ES-I3 (cell line): ENCODE measurements at regions not wholly inside any gene's neighbourhood (a gene's known extent, or its start where the extent isn't known, plus 50 kb on each side); places are given as distances from the start of the nearest gene placed in this dataset.
"Not testable (repeated sequence)": the region's sequence is repeated elsewhere in the genome, so short reads cannot be mapped to it uniquely, and the experiment has no call there.

ENCODE experiments used
- H3K36me3 ChIP-seq: 2 replicates; pipeline ENCODE4 v1.6.1; 2013; ENCODE audit warnings: mild to moderate bottlenecking, low read length, control low read depth, moderate library complexity; ENCODE audit not compliant: insufficient read depth
- H3K4me1 ChIP-seq: 2 replicates; pipeline ENCODE4 v1.6.1; 2013; ENCODE audit warnings: mild to moderate bottlenecking, control low read depth, low read length; ENCODE audit not compliant: insufficient read depth
- H3K9ac ChIP-seq: 2 replicates; pipeline ENCODE4 v1.6.1; 2013; ENCODE audit warnings: low read depth, mild to moderate bottlenecking, low read length, moderate library complexity
- H3K9me3 ChIP-seq: 2 replicates; pipeline ENCODE4 v1.6.1; 2013; ENCODE audit warnings: mild to moderate bottlenecking, low read length, moderate library complexity; ENCODE audit not compliant: control insufficient read depth, insufficient read depth

- no peaks in the 10 kb centered on the region for H3K36me3 ChIP-seq
- no peaks in the 10 kb centered on the region for H3K4me1 ChIP-seq
- no peak overlapping the region for H3K9ac ChIP-seq
- no peaks in the 10 kb centered on the region for H3K9me3 ChIP-seq
Measured at GRCh38 chr7:153404781-153405279, 645.3 kb downstream of the ACTR3B start.

DNA sequence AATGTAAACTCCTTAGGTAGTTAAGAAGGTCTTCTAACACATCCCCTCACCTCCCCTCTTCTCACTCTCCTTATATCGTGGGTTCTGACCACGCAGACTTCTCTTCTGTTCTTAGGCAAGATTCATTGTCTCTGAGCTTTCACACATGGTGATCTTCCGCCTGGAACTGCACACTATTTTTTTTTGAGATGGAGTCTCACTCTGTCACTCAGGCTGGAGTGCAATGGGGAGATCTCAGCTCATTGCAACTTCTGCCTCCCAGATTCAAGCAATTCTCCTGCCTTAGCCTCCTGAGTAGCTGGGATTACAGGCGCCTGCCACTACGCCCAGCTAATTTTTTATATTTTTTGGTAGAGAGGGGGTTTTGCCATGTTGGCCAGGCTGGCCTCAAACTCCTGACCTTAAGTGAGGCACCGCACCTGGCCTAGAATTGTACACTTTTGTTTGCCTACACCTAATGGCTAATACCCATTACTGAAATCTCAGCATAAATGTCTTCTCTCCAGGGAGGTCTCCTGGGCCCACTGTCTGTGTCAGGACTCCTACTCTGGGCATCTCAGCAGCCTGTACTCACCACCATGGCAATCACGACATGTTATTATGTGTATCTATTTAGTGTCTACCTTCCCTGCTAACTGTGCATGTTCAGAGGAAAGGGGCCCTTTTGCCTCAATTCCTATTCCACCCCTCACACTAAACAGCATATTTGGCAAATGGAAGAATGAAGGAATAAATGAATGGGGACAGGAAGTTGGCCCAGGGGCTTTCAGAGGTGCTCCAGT, 646.3 kb upstream of the DPP6 start:
- no peaks in the 10 kb centered on the region for H3K4me1 ChIP-seq
- no peaks in the 10 kb centered on the region for H3K9me3 ChIP-seq
- no peaks in the 10 kb centered on the region for H3K36me3 ChIP-seq
- no peak overlapping the region for H3K9ac ChIP-seq

DNA sequence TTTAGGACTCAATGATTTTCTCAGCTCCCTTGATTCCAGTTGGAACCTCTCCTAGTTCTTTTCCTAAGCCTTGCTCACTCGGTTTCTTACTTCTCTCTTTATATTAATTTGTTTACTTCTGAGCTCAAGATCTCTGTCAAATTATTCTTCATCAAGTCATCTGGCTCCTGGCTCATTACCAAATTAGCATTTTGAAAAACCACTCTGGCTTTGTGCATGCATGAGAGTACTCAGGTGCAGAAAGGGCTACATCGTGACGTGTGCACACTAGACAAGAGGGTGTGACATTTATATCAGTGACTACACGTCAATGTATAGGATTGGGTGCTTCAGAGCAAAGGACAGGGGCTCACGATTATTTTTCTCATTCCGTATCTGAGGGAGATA, 645.7 kb upstream of the DPP6 start:
- Histone ChIP-seq H3K9me3 (no peaks in the 10 kb centered on the region), H3K36me3 (no peaks in the 10 kb centered on the region), H3K9ac (no peak overlapping the region), H3K4me1 (no peaks in the 10 kb centered on the region)

- no peaks in the 10 kb centered on the region for H3K9me3 ChIP-seq
- no peaks in the 10 kb centered on the region for H3K36me3 ChIP-seq
- no peak overlapping the region for H3K9ac ChIP-seq
- H3K4me1 ChIP-seq = no peaks in the 10 kb centered on the region
Measured at GRCh38 chr7:153407291-153408046, 644.7 kb upstream of the DPP6 start.

DNA sequence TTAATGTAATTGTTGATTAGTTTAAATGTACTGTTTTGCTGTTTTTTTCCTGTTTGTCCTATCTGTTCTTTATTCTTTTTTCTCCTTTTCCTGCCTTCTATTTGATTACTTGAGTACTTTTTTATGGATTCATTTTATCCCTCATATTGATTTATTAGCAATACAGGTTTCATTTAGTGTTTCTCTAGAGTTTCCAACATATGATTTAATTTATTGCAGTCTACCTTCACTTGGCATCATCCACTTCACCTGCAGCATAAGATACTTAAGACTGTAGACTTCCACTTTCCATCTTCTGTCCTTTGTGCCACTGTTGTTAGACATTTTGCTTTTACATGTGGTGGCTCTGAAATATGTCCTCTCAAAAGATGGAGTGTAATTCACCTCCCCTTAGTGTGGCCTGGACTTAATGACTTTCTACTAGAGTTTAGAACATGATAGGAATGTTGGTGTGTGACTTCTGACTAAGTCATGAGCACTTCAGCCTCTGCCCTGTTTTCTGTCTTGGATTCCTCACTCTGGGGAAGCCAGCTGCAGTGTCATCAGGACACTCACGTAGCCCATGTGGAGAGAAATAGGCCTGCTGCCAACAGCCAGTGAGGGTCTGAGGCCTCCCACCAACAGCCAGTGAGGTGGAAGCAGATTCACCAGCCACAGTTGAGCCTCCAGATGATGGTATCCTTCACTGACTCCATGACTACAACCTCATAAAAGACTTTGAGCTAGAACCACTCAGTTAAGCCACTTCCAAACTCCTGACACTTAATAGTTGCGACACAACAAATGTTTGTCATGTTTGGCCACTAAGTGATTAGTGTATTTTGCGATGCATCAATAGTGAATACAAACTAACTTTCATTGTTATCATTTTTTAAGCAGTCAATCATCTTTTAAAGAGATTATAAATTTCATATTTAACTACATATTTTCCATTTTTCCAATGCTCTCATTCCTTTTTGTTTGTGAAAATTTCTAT, 643.5 kb upstream of the DPP6 start:
- H3K36me3 ChIP-seq = no peaks in the 10 kb centered on the region

GRCh38 chr7:153409567-153410342, 642.4 kb upstream of the DPP6 start:
- not testable (repeated sequence) for H3K9ac ChIP-seq, H3K4me1 ChIP-seq, H3K9me3 ChIP-seq, H3K36me3 ChIP-seq

More for the DNA sequence above, 643.5 kb upstream of the DPP6 start:
- no peak overlapping the region for H3K9ac ChIP-seq
- H3K9me3 ChIP-seq = no peaks in the 10 kb centered on the region; the same call in 1 of the 2 replicates
- H3K4me1 ChIP-seq = no peaks in the 10 kb centered on the region

DNA sequence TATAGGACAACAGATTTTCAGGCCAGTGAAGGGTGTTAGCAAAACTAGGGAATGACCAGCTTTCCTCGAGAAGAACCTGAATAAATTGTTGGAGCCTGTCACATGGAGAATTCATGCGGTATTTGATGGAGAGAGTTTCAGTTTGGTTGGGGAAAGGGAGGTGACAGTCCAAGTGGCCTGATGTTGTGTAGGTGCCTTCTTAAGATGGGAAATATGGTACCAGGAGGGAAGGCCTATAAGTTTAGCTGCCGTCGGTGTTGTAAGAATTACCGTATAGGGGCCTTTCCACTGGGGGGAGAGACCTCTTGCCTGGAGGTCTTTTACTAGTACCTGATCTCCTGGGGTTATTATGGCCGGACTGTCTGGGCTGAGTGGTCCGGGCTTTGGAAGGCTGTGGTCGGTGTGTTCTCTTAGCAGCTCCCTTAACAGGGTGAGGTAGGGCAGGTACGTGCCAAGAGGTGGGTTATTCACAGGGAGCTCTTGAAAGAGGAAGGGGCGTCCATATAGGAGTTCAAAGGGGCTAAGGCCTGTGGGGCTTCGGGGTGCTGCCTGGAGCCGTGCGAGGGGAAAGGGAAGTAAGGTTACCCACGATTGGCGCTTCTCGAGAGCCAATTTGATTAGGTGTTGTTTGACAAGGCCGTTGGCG, 641.1 kb upstream of the DPP6 start:
- not testable (repeated sequence) for H3K4me1 ChIP-seq, H3K36me3 ChIP-seq, H3K9ac ChIP-seq, H3K9me3 ChIP-seq

DNA sequence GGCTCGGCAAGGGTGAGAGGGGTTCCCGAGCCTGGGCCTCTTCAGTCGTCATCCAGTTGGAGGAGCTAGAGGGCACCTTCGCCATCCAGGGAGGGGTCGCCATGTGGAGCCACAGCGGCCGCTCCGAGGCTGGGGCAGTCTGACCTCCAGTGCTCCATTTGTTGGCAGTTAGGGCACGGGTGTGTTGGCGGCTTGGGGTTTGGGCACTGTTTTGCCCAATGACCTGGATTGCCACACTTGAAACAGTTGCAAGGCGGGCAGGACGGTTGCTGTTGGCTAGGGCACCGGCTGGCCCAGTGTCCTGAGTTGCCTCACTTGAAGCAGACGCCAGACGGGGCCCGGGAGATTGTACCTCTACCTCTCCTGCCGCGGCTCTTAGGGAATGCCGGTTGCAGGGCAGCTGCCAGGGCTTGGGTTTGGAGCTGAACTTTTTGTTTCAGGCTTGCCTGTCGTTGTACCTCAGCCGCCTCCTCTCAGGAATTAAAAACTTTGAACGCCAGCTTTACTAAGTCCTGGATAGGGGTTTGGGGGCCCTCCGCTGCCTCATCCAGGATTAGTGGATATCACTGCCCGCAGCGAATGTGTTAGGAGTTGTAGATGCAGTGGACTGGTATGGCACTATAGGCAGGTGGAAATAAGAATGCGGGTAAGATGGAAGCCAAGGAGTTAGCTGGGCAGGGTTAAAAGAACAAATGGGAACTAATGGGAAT, 639.9 kb upstream of the DPP6 start:
- H3K36me3 ChIP-seq, H3K9me3 ChIP-seq, H3K4me1 ChIP-seq, H3K9ac ChIP-seq: not testable (repeated sequence)

DNA sequence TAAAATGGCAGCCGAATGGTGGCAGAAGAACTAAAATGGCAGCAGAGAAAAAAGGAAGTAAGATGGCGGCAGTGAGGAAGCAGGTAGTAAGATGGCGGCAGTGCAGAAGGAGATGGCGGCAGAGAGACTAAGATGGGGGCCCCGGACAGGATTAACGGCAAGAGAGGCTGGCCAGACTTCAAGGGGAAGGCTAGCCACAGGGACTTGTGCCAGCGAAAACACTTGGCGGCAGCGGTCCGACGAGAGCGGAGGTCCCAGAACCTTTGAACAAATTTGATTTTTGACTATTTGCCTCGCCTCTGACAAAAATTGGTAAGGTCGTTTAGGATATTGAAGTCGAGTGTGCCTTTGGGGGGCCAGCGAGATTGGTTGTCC, 639.4 kb upstream of the DPP6 start:
- H3K9ac ChIP-seq, H3K4me1 ChIP-seq, H3K9me3 ChIP-seq, H3K36me3 ChIP-seq: not testable (repeated sequence)

DNA sequence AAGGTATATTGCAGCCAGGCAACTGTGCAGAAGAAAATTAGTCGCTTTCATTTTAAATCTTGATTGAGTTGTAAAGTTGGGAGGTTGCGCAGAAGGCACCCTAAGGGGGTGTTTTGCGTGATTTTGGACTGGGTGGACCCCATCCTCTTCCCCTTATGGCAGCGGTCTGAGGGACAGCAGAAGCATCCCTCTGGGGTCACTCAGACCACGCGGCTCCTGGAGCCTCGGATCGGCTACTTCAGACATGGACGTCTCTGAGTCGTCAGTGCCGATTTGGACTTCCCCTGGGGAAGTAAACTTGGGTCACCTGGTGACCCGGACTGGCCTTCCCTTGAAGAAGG, 639.0 kb upstream of the DPP6 start:
- H3K9ac ChIP-seq = no peak overlapping the region
- H3K36me3 ChIP-seq = no peaks in the 10 kb centered on the region
- no peaks in the 10 kb centered on the region; the same call in none of the 2 replicates for H3K9me3 ChIP-seq
- H3K4me1 ChIP-seq = no peaks in the 10 kb centered on the region

GRCh38 chr7:153413540-153414287, 638.5 kb upstream of the DPP6 start:
- Histone ChIP-seq H3K36me3 (no peaks in the 10 kb centered on the region), H3K9ac (no peak overlapping the region), H3K9me3 (no peaks in the 10 kb centered on the region; the same call in none of the 2 replicates), H3K4me1 (no peaks in the 10 kb centered on the region)

- H3K9me3 ChIP-seq = no peaks in the 10 kb centered on the region; the same call in none of the 2 replicates
Measured at GRCh38 chr7:153414288-153414629, 637.9 kb upstream of the DPP6 start.

More at GRCh38 chr7:153414288-153414629, 637.9 kb upstream of the DPP6 start:
- Histone ChIP-seq H3K36me3 (no peaks in the 10 kb centered on the region), H3K9ac (no peak overlapping the region), H3K4me1 (no peaks in the 10 kb centered on the region)
